Tongue (tissue), 1 donor: ENCODE measurements at regions not wholly inside any gene's neighbourhood (a gene's known extent, or its start where the extent isn't known, plus 50 kb on each side); places are given as distances from the start of the nearest gene placed in this dataset.
"Not testable (repeated sequence)": the region's sequence is repeated elsewhere in the genome, so short reads cannot be mapped to it uniquely, and the experiment has no call there.

ENCODE experiments used
- DNase-seq: peaks from one replicate; pipeline ENCODE4 v3.0.0-alpha.2; 2015

DNA sequence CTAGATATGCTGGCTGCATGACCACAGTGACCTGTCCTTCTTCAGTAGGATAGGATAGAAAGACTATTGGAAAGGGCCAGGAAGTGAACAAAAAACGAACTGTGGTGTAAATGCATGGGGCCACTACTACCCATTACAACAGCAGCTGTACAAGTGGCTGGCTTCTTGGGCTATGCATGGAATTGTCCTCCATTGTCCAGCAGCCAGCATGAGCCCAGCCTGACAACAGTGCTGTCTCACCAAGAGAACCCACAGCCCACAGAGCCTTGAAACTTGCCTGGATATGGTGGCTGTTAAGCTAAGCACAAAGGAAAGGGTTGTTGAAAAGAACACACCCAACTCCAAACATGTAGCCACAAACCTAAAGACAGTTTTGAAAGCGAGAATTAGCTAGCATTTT lies 330.2 kb upstream of the F9 start:
- DNase-seq = no peak

DNA sequence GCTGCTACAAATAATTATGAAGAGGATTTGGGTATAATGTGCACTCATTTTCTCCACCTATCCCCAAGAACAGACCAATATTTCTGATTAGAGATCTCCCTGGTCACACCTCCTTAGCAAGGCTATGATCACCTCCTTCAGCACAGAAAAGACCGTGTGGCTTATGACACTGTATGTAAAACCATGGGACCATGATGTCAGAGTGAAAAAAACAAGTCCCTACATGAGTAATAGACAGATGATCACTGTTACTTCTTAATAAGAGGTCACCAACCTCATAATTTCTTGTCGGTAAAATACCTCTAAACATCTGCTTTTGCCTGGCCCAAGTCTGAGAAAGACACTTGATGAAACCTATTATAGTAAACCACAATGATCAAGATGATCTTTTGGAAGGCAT lies 330.6 kb upstream of the F9 start:
- no peak for DNase-seq

DNA sequence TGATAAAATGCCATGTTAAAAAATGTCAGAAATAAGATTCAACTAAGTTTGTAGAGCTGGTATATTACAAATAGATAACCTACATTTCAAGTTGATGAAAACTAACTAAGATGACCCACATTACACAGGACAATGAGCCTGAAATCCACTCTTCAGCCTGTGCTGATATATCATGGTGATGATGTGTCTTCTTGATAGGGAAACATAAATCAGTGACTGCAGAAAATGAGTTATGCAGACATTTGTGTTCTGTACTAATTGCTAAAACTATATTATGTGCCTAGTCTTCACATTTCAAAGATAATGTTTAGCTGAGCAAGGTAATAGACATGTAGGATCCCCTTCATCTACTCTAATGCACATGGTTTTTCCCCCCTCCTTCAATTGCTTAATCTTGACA lies 331.6 kb upstream of the F9 start:
- DNase-seq = no peak

DNA sequence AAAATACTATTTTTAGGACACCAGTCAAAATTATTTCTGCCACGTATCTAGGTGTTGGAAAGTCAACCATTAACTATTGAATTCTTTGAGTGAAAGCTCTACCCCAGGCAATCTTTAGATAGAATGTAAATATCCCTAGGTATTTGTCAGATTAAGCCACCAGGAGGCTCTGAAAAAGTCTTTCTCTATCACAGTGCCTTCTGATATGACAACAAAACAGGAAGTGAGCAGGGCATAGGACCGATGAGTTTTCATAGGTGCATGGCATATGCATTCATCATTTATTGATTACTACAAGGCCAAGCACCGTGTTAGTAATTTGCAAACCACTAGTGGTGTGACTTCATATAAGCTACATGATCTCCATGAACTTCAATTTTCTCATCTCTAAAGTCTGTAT lies 333.6 kb upstream of the F9 start:
- no peak for DNase-seq

DNA sequence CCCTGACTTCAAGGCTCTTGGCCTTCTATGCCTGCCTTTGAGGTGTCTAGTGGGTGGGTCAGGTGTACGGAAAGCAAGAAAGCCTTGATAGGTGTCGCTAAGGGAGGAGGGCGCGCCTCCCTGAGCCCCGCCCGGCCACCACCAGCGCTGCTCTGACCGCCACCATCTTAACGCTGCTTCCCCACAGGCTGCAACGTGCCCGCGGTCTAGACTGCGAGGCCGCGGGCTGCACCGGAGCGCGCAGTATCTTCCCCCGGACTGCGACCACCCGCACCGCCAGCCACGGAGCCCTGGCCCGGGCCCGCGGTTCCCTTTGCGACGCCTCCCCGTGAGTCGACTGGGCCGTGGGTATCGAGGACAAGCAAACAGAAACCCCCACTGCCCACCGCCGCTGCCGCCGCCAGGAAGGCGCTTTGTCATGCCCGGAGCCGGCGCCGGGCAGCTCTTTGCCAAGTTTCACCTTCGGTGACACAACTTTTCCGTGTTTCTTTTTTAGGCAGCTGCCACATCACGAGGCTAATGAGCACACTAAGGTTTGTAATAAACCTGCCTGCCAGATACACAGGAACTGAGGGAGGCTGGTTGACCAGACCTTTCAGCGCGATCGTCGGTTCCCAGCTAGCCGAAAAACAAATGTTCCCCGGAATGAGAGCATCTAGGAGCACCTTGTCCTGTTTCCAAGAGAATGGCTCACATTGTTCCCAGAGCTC lies 335.8 kb upstream of the F9 start:
- no peak for DNase-seq

DNA sequence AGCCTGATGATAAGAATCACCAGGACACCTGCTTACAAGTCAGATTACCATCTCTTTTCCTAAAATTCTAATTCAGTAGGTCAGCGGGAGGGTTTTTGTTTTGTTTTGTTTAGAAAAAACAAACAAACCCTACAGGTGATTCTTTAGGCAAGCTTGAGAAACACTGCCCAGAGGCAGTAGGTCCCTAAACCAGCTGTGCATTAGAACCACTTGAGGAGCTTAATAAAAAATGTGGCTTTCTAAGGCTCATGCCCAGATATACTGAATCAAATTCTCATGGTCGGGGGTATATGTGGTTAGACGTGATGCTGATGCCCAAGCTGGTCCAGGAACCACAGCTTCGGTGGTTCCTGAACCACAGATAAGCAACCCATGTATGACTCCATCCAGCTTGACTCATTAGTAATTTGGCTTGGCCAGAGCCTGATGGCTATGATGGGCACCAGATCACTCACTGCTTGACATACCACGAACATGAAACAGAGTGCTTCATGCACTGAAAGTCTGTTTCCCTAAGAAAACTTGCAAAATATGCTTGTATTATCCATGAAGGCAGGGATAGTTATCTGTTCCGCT lies 338.1 kb upstream of the F9 start:
- no peak for DNase-seq

DNA sequence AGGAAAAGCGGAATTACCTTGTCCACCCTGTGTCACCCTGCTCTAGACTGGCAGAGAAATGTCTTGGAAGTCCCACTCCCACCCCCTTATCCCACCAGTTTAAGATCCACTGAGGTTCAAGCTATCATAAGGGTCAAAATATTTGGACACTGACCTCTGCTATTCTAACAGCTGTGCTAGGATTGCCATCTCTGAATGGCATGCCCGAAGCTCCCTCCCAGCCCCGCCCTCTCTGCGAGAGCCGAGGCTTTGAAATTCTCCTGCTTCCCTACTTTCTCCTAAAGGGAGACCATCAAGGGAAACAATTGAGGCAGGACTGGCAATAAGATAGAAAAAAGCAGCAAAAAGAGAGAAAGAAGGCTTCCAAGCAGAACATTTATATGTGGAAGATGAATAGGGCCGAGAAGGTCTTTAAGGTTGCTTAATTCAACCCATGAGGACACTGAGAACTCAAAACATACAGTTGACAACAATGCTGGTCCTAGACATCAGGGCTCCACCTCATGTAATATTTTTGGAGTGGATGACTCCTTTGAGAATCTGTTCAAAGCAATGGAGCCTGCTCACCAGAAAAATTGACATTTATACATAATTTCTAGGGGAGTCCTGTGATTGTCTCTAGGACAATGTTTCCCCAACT lies 338.7 kb upstream of the F9 start:
- DNase-seq = no peak

DNA sequence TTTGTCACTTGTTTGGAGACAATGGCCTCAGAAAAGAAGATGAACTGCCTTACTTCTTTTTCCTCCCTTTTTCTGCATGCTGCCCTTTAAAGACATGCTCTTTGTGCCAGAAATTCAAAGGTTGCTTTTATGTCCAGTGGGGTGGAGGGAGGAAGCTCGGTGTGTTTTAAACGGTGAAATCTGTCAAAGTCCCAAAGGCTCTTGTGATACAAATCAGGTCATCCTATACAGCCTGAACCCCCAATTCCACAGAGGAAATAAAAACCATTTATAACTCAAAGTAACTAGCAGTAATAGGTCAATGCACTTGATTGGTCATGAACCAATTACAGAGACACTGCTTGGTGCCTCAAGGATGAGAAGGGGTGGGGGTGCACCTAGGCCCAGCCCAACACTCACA lies 339.3 kb upstream of the F9 start:
- DNase-seq = no peak

DNA sequence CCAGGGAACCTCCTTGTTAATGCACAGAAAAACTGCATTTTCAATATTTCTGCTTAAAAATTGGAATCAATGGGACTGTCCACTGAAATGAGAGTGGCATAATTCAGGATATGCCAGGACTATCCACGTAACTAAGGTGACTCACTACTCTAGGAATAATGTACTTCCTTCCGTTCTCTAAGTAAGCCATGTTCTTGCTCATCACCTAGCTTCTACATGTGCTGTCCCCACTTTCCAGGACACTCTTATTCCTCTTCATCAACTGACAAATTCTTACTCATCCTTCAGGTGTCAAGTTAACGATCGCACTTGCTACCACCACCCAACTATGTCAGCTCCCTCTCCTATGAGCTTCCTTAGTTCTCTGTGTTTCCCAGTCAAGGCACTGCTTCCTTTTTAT lies 342.8 kb upstream of the F9 start:
- no peak for DNase-seq

DNA sequence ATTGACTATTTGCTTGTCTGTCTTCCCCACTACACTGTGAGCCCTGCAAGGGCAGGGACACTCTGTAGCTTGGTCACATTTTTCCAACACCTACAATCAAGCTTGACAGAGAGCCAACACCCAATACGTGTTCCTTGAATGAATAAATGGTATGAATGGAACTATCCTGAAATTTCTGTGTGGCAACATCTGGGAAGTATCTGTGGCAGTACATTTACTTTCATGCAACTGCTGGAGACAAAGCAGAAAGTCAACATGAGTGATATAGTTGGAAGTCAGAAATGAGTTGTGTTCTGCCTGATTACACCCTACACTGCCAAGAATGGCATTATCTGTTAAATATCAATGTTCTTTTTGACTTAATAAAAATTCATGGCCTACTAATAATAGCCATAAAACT lies 343.5 kb upstream of the F9 start:
- DNase-seq = no peak

DNA sequence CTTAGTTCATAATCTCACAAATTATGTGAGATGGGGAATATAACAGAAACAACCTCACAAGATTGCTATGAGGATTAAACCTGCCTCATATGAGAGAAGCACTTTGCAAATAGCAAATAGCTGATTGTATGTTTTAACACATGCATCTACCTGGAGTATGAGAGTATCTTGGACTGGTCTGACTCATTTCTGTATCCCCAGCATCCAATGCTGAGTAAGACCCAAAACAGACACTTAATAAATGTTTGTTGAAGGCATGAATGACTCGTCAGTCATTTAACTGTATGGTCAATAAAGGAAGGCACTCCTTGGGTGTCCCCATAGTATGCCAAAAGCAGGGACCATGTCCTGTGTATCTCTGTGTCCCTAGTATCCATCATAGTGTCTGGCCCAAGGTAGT lies 350.9 kb upstream of the F9 start:
- DNase-seq = no peak

DNA sequence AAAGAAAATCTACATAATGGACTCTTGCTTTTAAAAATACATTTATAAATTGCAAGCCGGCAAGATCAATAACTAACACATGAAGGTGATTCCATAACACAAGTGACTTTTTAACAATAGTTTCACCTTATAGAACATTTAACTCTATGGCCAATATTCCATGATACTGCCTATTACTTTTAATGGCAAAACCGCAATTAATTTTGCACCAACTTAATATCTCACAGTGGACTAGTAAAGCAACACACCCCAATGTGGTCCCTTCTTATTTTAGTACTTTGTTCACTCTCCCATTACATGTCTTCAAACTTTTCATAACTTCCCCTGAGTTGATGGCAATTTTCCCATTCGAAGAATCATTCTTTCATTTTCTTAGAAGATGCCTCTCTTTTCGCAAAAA lies 351.6 kb upstream of the F9 start:
- DNase-seq = no peak

DNA sequence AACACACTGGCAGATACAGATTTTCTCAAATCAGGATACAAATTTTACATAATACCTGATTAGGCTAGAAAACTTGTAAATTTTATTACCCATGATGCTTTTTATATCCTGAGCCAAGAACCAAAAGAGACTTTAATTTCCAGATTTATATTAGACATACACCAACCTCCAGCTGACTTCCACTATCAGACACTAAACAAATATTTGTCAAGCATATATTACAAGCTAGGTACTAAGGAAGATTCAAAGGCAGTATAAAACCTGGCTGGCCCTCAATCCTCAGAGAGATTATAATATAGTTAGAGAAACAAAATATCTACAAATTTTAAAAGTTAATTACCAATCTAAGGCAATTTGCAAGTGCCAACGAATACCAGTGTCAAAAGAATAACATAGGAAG lies 357.8 kb upstream of the F9 start:
- no peak for DNase-seq

DNA sequence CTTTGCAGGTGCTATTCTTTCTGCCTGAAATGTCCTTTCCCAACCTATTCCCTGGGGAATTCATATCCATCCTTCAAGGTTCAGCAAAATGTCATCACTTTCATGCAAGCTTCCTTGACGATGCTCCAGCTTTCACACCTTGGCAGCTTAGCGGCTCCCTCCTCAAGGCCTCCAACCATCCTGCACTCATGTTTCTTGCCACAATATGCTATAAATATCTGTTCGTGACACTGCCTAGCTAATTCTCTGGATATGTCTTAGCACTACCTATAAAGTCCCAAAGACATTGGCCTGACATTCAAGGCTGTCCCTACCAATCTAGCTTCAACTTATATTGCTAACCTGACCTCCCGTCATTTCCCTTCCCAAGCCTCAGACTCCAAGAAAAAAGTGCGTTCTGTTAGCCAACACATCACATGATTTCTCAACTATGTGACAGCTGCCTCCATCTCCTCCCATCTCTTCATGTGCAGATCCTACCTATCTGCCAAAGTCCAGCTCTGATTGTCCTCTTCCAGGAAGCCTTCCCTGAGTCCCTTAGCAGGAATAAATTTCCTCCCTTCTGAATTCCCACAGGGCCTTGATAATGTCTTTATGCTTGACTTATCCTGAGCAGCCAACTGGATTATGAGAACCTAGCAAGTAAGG lies 359.9 kb upstream of the F9 start:
- no peak for DNase-seq

DNA sequence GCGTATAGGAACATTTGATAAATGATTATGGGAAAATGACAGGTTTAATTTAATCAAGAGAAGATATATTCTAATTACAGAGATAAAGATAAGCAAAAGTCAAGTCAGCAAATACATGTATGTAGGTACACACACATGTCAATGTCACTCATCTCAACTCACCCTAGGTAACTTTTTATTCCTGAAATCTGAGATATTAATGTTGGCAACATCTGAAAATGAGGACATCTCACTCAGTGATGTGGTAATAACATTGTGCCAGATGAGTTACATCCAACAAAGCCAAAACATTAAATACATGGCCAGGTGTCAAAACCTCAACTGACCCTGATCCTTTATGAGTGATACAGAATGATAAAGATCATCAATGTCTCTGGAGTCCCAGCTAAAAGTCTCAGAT lies 363.3 kb upstream of the F9 start:
- DNase-seq = no peak

DNA sequence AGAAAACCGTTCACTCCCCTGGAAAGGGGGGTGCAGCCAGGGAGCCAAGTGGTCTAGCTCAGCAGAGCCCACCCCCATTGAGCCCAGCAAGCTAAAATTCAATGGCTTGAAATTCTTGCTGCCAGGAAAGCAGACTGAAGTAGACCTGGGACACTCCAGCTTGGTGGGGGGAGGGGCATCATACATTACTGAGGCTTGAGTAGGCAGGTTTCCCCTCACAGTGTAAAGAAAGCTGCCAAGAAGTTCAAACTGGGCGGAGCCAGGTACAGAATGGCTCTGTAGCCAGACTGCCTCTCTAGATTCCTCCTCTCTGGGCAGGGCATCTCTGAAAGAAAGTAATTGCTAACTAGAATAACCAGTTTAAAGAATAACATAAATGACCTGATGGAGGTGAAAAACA lies 372.3 kb upstream of the F9 start:
- no peak for DNase-seq

DNA sequence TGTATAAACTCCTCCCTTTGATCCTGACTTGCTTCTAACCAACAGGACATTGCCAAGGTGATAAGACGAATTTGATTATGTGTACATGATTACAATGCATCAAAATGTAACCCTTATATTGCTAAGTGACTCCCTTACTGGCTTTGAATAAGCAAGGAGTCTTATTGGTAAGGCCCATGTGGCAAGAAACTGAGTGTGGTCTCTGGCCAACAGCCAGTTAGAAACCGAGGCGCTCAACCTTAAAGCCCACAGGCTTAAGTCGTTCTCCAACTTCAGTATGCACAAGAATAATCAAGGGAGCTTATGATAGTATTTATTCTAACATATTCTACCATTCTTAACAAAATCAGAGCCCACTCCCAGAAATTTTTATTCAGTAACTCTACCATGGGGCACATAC lies 374.2 kb upstream of the F9 start:
- DNase-seq = no peak

DNA sequence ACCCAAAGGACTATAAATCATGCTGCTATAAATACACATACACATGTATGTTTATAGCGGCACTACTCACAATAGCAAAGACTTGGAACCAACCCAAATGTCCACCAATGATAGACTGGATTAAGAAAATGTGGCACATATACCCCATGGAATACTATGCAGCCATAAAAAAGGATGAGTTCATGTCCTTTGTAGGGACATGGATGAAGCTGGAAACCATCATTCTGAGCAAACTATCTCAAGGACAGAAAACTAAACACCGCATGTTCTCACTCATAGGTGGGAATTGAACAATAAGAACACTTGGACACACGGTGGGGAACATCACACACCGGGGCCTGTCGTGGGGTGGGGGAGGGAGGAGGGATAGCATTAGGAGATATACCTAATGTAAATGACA lies 383.9 kb upstream of the F9 start:
- not testable (repeated sequence) for DNase-seq

DNA sequence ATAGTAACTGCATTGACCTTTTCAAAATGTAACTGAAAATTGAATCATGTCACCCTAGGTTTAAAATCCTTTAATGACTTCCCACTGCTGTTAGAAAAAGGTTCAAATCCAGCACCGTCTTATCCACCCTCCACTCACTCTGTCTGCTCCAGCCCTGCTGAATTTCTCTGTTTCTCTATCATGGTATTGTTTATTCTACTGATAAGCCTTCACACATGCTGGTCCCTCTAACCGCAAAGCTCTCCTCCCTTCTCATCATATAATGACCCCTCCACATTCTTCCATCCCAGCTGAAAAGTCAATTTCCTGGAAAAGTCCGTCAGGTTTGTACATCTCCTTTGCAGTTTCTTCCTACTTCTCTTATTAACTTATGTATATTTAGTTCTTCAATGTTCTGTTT lies 389.2 kb upstream of the F9 start:
- DNase-seq = no peak

DNA sequence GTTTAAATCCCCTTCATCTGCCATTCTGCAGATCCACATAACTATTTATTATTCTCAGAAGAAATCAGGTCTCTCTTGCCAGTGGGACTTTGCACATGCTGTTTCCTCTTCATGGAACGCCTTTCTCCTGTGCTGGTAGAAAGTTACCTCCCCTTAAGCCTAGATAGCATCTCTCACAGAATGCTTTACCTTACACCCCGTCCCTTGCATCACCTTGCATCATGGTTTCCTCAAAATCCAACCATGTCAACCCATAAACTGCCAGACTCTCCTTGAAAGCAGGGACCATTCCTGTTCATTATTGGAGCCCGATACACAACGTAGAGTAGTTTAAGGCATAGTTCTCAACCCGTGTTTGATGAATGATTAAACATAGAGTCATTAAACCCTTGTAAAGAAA lies 396.2 kb upstream of the F9 start:
- no peak for DNase-seq

DNA sequence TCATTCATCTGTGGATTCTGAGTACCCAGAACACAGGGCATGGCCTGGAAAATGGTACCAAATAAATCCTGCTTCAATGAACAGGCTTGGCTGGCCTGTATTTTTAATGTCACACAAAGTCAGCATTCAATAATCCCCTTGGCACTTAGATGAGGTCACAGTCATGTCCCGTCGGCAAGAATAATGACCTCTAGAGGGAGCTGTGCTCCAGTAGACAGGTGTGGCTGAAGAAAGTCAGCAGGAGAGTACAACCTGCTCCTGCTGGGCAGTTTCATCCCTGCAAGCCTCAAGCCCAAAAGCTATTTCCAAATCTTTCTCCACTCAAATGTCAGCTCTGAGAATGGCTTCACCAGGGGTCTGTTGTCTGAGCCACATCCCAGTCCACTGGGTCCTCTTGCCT lies 404.0 kb upstream of the F9 start:
- no peak for DNase-seq

DNA sequence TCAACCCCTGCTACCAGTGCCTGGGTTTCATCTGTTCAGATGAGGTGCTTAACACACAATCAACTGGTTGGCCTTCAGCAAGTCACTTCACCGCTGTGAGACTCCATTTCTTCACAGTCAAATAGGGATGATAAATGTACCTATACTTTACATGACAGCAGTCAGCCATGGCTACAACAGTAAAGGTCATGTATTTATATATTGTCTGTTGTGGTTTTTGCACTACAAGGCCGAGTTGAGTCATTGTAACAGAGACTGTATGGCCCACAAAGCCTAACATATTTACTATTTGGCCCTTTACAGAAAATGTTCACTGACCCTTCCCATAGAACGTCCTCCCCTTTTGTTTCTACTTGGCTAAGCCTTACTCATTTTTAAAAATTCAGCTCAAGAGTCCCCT lies 404.6 kb upstream of the F9 start:
- DNase-seq = no peak

DNA sequence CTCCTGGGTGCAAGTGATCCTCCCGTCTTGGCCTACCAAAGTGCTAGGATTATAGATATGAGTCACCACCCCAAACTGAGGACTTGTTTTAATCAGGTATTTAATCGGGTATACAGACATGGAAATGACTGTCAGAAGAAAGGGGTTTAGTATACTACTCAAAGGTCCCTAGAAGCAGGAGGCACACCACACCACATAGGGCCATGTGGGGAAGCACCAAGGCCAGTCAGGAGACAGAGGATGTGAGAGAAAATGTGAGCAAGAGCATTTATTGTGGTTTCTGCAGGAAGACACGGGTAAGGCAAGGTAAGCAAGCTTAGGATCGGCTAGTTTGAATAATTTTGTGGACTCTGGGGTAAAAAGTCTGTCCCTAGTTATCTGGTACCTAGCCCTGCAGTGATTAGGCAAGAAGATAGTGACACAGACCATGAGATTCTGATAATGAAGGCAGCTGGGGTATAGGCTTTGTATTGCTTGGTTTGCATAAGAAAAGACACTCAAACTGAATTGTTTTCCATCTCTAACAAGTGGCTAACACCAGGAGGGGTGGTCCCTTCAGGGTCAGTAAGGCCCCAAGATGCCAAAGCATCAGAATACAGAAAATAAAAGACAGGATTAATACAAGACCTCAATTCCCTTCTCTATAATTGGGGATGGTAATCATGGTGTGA lies 408.8 kb upstream of the F9 start:
- DNase-seq = no peak
